ENCODE measurements at regions not wholly inside any gene's neighbourhood (a gene's known extent, or its start where the extent isn't known, plus 50 kb on each side); places are given as distances from the start of the nearest gene placed in this dataset.

DNA sequence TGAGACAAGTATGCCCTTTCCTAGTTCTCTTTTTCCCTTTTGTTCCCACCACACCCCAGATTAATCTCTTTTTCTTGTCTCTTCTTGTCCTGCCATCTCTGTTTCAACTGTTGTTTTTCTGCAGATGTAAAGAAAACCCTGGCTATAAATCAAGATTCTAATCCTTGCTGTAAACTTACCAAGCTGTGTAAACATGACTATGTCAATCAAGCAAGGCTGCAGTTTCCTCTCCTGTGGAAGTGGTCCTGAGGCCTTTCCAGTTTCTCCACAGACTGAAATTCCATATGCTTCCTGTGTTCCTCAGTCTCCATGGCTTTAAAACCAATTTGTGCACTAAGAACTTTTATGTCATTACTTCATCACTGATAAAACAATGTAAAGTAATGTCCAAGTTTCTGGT, 288.8 kb upstream of the PIK3C3 start:
- no peak for TF ChIP-seq EZH2 (IDR thresholded peaks at IDR 0.05; ENCODE audit: borderline replicate concordance, low read depth, low read length, severe bottlenecking)
- TF ChIP-seq, protein P1, sequence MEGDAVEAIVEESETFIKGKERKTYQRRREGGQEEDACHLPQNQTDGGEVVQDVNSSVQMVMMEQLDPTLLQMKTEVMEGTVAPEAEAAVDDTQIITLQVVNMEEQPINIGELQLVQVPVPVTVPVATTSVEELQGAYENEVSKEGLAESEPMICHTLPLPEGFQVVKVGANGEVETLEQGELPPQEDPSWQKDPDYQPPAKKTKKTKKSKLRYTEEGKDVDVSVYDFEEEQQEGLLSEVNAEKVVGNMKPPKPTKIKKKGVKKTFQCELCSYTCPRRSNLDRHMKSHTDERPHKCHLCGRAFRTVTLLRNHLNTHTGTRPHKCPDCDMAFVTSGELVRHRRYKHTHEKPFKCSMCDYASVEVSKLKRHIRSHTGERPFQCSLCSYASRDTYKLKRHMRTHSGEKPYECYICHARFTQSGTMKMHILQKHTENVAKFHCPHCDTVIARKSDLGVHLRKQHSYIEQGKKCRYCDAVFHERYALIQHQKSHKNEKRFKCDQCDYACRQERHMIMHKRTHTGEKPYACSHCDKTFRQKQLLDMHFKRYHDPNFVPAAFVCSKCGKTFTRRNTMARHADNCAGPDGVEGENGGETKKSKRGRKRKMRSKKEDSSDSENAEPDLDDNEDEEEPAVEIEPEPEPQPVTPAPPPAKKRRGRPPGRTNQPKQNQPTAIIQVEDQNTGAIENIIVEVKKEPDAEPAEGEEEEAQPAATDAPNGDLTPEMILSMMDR (IDR thresholded peaks at IDR 0.05; ENCODE audit: extremely low read depth in 1 of 2, insufficient read depth in 1 of 2, low read depth in 1 of 2, low read length in 2 of 2): no peak
- no peak for TF ChIP-seq POLR2AphosphoS5 (IDR thresholded peaks at IDR 0.05; ENCODE audit: insufficient read depth, low read depth, low read length)
- TF ChIP-seq JUN (IDR thresholded peaks at IDR 0.05; ENCODE audit: borderline replicate concordance, insufficient read depth, insufficient read length, low read depth): no peak

All from endothelial cell of umbilical vein (primary cell).